ENCODE measurements at regions not wholly inside any gene's neighbourhood (a gene's known extent, or its start where the extent isn't known, plus 50 kb on each side); places are given as distances from the start of the nearest gene placed in this dataset.
A peak's percentile ranks its signal among the peaks of the same experiment; 100 is the strongest.
"Not testable (repeated sequence)": the region's sequence is repeated elsewhere in the genome, so short reads cannot be mapped to it uniquely, and the experiment has no call there.

DNA sequence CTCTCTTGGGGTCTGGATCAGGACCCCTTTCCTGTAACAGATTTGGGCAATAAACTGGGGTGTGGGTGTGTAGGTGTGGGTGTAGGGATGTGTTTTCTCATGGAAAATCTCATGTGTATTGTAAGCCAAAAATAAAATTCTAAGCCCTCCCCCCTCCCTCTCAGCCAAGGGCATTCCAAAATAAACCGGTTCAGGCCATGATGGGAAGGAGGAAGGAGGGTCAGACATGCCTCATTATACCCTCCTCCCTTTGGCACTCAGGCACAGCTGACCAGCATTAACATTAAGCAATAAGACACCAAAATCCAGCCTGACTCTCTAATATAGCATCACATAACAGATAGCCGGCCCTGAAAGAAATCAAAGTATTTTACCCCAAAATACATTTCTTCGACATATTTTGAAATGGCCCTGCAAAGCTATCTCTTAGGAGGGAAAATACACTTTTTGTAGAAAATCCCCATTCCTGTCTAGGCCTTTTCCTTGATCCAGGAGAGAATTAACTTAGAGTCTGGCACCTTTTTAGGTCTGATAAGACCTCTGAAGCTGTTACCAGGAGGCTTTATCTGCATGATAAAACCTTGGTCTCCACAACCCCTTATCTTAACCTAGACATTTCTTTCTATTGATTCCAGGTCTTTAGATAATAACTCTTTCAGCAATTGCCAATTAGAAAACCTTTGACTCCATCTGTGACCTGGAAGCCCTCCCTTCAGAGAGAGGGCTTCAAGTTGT, 128.7 kb upstream of the COL5A2 start:
- DNase-seq = no peak

DNA sequence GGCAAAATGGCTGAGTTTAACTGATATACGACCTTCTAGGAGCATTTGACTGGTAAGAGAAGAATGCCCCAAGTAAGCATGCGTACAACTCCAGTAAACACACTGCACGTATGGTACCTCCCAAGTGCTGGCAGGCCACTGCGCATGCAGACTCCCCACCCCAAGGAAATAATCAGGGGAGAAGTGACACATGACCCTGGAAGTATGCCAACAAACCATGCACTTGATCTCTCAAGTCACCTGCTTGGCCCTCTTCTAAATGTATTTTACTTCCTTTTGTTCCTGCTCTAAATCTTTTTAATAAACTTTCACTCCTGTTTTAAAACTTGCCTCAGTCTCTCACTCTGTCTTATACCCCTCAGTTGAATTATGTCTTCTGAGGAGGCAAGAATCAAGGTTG, 129.8 kb upstream of the COL5A2 start:
- no peak for DNase-seq

DNA sequence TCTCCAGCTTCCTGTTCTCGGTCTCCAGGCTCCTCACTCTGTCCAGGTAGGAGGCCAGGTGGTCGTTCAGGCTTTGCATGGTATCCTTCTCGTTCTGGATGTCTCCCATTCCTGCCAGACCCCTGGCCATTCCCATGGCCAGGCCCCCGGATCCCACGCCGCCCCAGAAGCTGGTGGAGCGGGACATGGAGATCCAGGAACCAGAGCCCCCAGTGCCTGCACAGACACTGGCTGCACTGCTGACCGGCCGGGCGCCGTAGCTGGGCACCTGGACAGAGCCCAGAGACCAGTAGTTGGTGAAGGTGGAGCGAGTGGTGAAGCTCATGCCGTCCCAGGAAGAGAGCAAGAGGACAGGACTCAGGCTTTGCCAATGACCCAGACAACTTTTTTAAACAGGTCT, 129.1 kb upstream of the WDR75 start:
- DNase-seq = no peak

DNA sequence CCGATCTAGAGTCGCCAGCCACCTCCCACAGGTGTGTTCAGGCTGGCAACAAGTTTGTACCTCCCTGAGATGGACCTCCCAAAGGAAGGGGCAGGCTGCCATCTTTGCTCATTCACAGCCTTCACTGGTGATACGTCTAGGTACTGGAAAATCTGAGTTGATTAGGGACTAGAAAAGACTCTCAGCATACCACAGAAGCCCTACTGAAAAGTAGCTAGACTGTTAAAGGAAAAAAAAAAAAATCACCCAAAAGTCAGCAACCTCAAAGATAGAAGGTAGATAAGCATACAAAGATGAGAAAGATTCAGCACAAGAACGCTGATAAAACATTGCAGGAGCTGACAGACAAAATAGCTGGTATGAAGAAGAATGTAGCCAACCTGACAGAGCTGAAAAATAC, 128.6 kb upstream of the WDR75 start:
- no peak for DNase-seq

DNA sequence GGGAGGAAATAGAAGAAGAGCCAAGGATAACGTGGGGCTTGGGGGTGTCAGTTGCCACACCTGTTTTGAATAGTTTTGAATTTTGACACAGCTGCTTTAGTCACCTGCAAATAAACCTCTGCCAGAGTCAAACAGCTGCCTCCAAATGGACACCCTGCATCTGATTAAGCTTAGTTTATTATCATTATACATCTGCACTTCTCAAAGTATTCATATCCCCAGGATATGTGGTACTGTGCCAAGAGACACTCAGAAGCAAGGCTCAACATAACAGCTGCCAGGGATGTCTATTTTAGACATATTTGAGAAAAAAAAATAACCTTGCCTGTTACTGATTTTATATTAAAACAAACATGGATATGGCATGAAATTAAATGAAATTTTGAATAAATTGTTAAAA, 122.5 kb upstream of the WDR75 start:
- no peak for DNase-seq

DNA sequence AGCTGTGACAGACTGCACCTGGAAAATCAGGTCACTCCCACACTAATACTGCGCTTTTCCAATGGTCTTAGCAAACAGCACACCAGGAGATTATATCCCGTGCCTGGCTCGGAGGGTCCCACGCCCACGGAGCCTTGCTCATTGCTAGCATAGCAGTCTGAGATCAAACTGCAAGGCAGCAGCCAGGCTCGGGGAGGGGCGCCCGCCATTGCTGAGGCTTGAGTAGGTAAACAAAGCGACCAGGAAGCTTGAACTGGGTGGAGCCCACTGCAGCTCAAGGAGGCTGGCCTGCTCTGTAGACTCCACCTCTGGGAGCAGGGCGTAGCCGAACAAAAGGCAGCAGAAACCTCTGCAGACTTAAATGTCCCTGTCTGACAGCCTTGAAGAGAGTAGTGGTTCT, 121.8 kb upstream of the WDR75 start:
- DNase-seq = not testable (repeated sequence)

DNA sequence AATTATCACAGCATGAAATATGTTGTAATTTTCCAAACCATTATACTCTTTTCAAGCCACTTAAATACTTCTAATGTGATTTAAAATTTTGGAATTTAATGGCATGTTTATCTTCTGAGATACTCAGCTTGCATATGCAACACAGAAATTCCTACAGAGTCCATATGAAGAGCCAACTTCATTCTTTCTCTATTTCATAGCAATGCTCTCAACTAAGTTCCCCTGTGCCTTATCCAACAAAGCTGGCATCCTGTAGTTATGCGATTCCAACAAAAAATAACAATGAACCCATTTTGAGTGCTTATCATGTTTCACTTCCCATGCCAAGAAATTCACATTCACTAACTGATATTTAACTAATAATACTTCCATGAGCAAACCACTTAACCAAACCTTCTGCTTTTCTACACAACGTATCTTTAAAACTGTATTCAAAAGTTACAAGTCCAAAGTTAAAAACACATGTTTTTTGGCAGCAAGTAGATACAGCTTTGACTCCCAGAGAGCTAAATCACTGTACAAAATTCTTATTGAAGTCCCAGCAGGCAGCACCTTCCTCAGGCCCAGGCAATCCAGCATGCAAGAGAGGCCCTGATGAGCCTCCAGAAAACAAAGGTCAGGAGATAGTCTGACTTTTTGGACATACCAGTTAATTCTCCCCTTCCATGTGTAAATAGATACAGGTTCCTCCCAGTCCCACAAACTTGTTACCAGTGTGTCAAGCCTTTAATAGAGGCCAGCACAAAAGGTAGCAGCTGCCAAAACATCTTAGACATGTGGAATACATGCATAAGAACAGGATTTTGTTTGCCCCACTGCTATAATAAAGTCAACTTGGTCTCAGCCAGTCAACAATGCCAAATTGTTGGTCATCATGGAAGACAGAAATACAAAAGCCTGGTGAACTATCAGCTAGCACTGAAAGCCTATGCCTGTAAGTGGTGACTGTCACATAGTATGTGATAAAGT, 113.1 kb upstream of the WDR75 start:
- DNase-seq = no peak

DNA sequence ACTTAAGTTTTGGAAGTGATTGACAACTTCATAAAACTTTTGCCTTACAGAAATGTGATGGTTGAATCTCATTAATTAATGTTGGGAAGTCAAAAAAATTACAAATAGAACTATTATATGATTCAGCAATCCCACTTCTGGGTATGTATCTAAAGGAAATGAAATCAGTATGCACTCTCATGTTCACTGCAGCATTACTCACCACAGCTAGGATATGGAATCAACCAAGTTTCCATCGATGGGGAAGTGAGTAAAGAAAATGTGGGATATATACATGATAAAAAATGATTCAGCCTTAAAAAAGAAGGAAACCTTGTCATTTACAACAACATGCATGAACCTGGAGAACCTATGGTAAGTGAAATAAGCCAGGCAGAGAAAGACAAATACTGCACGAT, 112.4 kb upstream of the WDR75 start:
- no peak for DNase-seq

DNA sequence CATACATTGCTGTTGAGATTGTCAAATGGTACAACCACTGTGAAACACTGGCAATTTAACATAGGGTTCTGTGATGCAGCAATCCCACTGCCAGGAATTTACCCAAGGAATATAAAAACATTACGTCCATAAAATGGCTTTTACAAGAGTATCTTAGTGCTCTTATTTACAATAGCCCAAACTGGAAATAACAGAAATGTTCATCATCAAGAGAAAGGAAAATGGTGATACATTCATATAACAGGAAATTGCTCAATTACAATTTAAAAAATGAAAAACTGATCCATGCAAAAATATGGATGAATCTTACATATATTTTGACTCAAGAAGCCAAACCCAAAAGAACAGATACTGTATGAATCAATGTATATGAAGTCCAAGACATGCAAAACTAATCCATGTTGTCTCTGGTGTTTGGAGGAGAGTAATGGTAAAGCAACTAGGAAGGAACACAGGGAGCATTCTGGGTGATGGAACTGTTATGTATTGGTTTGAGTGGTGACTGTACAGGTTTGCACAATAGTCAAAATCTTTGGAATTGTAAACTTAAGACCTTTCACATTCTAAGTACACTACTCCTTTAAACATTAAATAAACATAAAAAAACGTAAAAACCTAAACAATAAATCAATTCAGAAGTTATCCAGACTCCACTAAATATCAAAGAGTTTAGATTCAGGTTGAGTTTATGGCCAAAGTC, 104.8 kb upstream of the WDR75 start:
- no peak for DNase-seq

DNA sequence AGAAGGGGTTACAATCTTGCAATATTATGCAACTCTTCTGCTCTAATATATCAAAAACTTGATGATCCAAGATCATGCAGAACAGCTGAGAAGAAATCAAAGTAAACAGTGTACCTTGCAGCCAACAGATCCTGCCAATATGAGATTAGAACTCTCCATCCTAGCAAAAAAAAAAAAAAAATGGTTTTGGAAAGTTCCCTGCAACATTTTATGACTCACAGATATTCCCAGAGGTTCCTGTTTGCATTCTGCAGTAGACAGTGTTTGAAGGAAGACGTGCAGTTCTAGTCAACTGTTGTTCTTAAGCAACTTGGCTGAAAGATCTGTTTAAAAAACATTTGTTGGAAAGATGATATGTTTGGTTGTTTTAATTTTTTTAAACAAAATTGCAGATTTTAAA, 103.6 kb upstream of the WDR75 start:
- DNase-seq = no peak

DNA sequence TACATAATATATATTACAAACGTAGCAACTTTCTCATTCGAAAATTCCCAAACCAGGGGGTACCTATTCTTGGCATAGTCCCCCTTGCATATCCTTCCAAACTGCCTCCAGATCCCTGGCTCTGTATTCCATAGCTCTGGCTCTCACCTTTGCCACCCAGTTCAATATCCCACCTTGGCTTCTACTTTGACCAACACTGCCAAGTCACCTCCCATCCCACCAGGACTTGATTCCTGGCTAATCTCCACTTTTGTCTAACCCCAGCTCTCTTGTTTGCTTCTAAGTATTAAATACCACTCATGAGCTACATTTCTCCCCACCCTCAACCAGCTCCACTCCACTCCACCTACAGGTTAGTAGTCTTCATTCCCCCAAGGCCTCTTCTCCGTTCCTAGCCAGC, 103.2 kb upstream of the WDR75 start:
- DNase-seq = no peak

DNA sequence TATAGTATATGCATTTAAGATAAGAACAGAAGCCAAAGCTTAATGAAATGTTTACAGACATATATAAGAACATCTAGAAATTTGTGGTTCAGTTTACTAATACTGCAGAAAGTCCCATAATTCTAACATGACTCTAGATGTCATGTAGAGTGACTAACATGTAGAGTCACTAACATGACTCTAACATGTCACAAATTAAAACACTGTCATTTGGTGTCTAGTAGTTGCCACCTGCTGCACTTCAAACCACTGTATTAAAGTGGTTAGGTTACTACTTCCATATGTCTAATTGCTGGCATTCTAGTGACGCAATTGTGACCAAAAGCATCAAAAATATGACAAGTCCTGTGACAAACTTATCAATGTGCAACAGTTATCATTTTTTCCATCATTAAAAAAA, 100.2 kb upstream of the WDR75 start:
- no peak for DNase-seq

DNA sequence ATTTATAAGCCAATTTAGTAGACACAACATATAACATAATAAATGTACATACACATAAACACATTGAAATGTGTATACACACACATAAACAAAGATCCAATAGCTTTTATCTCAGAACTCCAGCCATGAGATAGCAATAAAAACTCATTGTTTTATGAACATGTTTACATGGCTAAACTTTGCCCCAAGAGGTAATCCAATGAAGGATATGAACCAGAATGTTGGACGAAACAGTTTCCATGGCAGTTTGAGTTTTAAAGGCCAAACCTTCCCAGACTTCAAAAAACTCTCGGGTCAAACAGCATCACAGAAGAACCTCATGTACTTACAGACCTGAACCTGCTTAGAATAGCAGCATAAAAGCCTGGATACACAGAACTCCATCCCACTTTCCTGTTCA, 97.2 kb upstream of the WDR75 start:
- no peak for DNase-seq

DNA sequence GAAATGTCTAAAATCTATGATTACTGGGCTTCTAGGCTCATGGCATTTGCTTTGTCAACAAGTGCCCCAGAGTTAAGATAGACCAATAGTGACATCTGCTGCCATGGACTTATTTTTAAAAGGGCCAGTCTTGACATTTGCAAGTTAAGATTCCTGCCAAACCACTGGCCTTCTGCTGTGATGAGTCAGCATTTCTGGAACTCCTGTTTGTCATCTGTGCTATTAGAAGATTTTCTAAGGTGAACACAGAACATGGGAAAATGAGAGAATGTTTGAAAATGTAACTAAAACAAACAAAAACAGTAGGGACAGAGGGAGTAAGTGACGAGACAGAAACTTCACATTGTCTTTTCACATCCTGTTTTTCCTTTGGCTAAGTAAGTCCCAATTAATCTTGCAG, 93.7 kb upstream of the WDR75 start:
- peak in 5 of 58 donors; percentile 1 to 48 (median 4) for DNase-seq

DNA sequence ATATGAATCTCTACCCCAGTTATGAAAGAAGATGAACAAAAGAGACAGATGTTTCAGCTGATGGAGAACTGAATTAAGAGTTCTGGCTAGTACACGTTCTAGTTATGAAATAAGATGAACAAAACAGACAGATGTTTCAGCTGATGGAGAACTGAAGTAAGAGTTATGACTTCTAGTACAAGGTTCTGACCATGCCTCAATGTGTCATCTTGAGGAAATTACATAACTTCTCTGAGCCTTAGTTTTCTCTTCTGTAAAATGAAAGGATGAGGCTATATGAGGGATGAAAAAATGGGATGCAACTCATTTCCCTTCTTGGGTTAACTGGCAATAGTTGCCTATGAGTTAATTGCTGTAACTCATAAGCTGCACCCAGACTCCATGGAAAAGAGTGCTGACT, 92.9 kb upstream of the WDR75 start:
- DNase-seq = no peak

DNA sequence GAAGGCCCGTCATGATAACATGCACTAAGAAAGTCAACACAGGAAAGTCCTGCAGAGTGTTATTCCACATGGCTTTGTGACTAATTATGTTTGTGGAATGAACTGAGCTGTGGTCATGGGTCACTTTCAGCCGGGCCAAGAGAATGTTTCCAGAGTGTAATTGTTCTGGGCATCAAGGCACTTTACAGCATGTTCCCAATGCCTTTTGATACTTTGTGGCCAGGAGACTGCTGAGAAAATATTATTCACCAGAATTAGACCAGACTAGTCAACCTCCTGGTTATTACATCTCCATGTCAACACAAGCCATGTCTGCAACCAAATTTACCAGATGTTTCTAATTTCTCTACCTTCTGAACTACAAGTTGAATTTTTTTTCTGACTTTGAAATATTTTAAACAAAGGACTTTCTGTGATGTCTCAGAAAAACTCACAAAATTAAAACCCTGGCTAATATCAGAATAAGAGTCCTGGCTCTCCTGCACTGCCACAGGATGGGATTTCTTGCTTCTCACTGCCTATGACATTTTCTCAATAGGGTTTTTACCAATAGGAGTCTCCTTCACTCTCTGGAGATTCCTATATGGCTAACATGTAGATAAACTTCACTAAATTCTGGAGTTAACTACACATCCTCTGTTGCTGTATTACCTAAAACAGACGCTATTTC, 90.6 kb upstream of the WDR75 start:
- no peak for DNase-seq

DNA sequence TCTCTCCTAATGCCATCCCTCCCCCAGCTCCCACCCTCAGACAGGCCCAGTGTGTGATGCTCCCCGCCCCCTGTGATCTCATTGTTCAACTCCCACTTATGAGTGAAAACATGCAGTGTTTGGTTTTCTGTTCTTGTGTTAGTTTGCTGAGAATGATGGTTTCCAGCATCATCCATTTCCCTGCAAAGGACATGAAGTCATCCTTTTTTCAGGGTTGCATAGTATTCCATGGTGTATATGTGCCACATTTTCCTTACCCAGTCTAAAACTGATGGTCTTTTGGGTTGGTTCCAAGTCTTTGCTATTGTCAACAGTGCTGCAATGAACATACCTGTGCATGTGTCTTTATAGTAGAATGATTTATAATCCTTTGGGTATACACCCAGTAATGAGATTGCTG, 89.3 kb upstream of the WDR75 start:
- DNase-seq = not testable (repeated sequence)

DNA sequence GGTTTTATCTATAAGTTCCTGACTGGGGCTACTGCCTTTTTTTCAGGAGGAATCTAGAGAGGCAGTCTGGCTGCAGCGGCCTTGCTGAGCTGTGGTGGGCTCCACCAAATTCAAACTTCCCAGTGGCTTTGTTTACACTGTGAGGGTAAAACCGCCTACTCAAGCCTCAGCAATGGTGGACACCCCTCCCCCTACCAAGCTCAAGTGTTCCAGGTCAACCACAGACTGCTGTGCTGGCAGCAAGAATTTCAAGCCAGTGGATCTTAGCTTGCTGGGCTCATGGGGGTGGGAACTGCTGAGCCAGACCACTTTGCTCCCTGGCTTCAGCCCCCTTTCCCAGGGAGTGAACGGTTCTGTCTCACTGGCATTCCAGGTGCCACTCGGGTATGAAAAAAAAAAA, 83.9 kb upstream of the WDR75 start:
- DNase-seq = not testable (repeated sequence)

DNA sequence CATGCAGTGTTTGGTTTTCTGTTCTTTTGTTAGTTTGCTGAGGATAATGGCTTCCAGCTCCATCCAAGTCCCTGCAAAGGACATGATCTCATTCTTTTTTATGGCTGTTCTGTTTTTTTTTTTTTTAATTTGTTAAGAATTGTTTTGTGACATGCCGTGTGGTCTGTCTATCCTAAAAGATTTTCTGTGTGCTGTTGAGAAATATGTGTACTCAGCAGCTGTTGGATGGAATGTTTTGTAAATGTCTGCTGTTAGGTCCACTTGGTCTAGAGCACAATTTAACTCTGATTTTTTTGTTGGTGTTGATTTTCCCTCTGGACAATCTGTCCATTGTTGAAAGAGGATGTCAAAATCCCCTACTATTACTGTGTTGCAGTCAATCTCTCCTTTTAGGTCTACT, 80.4 kb upstream of the WDR75 start:
- no peak for DNase-seq

DNA sequence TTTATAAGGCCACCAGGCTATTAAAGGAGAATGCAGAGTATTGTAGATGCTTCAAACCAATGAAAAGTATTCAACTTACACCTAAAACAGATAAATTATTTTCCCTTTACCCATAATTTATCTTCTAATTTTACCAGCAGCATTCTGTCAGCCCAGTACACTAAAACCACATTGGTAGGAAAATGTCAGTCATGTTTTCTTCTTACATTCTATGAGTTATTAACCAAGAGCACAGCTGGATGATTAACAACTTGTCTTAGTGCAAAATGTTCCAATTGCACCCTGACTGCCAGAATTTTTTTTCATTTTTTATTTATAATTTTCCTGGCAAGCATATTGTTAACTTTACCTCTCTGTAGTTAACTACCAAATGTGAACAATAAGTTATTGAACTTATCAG, 79.0 kb upstream of the WDR75 start:
- no peak for DNase-seq

DNA sequence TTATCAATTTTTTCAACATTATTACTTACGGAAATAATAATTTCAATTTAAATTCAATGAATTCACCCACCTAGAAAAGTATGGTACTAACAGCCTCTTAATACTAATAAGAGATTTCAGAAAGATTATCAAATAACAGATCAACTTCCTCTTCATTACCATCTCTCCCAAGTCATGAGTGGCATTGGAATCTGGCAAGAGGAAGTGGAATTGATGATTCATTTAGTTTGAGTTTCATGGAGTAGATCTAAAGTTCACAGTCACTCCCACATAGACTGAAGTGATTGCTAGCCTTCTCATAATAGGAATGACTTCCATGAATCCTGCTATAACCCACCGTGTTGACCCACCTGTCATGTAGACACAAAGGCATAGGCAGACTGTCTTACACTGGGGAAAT, 77.7 kb upstream of the WDR75 start:
- no peak for DNase-seq

DNA sequence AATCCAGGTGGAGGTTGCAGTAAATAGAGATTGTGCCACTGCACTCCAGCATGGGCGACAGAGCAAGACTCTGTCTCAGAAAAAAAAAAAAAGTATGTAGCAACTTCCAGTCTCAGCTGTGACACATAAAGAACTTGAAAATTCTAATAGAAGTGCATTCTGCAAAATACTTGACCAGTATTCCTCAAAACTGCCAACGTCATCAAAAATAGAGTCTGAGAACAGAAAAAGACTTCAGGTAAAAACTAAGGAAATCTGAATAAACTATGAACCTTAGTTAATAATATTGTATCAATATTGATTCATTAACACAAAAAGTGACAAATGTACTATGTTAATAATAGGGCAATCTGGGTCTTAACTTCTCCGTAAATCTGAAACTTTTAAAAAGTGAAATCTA, 76.7 kb upstream of the WDR75 start:
- no peak for DNase-seq
